COR-L47 (cell line): ENCODE measurements at regions not wholly inside any gene's neighbourhood (a gene's known extent, or its start where the extent isn't known, plus 50 kb on each side); places are given as distances from the start of the nearest gene placed in this dataset.
A peak's percentile ranks its signal among the peaks of the same experiment; 100 is the strongest.
"Not testable (repeated sequence)": the region's sequence is repeated elsewhere in the genome, so short reads cannot be mapped to it uniquely, and the experiment has no call there.

Experiments
- DNase-seq: peaks from one replicate; lab custom pipeline; 2025; lab: John Stamatoyannopoulos, UW

DNA sequence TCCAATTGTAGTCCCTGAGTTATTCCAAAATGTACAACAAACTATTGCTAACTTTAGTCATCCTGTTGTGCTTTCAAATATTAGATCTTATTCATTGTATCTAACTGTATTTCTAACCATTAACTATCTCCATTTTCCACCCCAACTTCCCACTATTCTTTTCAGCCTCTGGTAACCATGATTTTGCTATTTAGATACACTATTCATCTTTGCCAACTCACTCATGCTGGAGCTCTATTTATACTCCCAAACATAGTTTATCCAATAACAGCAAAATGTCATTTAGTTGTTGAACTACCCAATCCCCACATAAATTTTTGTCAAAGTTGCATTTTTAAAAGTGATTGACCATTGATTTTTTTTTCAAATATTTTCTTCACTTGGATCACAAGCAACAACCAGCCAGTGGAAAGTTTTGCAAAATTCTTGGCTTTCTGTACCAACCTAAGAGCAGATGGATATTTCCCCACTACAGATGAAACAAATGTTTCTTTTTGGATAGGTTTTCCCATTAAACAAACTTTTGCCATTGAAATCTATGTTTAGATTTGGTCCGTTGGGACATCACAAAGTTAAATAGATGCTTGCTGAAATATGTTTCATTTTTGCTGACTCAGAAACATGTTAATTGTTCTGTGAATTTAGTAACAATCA is 866.0 kb downstream of the LTN1 start:
- DNase-seq = no peak

DNA sequence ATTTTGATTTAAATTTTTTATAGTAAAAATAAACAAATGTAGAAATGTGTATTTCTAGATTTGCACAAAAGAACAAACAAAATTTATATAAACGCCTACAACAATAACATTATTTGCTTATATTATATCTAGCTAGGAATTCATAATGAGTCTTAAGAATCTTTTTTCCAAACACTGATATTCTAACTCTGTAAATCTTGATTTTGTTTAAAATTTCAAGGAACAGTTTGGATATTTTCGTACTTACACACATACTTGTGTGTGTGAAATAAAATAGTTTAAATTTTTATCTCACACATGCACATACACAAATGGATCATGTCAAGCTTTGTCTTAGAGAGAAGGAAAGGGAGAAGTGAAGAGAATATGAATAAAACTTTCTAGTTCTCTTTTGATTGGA is 868.1 kb downstream of the LTN1 start:
- DNase-seq = no peak

- no peak for DNase-seq
These were observed 874.1 kb downstream of the LTN1 start for GRCh38 chr21:28118570-28118969.

- DNase-seq = not testable (repeated sequence)
These were observed 877.7 kb downstream of the LTN1 start for GRCh38 chr21:28114986-28115385.

- DNase-seq = no peak
These were observed 879.0 kb downstream of the LTN1 start for GRCh38 chr21:28113718-28114117.

DNA sequence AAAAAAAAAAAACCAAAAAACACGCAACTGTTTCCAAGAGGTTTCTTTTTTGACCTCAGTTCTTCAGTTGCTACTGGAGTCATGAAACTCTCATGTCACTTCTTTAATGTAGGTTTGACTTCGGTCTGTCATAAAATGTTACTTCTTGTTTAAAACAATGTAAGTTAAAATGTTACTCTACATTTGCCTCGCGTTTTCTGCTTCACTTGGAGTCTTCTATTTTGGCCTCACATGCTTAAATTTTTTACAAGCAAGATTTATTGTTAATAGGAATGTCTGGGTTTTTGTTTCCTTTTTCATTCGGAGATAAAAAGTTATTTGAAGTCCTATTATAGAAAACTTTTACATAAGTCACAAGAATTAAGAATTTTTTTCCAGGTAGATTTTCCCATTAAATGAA is 880.2 kb downstream of the LTN1 start:
- DNase-seq = no peak

DNA sequence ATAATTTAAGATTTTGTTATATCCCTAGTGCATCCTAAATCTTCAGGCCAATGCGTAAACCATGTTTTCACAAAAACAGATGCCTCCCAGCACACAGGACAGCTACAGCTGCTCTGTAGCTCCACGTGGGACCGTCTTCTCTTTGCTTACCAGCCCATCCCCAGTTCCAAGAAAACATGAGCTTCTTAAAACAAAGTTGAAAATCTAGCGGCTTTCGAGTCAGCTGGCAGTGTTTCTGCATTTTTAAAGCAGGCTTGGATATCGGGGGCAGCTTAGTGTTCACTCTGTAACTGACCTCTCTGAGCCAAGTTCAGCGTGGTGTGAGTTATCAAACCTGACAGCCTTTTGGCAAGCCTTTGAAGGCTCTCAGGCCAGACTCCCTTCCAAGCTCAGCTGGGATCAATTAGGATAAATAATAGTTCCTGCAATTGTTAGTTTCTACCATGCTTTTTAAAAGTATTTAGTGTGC is 881.5 kb downstream of the LTN1 start:
- DNase-seq = no peak

- no peak for DNase-seq
These were observed 882.0 kb downstream of the LTN1 start for GRCh38 chr21:28110716-28111115.

- DNase-seq = no peak
These were observed 882.6 kb downstream of the LTN1 start for GRCh38 chr21:28110074-28110473.

DNA sequence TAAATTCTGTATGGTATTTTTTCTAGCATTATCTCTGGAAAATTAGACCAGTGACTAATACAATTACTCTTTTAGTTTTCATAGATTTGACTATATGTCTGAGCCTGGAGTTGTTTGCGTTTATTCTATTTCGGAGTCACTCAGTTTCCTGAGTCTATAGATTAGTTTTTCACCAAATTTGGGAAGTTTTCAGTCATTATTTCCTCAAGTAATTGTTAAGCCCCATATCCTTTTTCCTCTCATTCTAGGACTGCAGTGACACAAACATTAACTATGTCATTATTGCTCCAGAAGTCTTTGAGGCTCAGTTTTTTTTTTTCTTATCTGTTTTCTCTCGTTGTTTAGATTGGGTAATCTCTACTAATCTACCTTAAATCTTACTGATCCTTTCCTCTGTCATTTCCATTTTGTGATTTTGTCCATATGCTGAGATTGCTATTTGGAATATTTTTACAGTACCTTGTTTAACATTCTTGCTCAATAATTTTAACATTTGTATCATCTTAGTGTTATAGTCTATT is 886.2 kb downstream of the LTN1 start:
- DNase-seq = no peak

GRCh38 chr21:28104346-28104745 is 888.3 kb downstream of the LTN1 start:
- peak; percentile 21 for DNase-seq

DNA sequence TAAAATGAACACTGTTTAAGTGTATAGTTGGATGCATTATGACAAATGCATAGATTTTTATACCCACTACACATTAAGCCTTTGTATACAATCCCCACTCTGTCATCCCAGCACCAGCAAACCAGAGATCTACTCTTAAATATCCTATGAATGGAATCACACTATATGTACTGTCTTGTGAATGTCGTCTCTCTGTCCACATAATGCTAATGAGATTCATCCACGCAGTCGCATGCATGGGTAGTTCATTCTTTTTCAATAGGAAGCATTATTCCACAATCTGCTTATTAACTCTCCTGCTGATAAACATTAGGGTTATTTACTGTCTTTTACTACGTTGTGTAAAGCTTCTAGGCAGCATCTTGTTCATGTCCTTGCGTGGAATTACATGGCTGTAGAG is 892.3 kb downstream of the LTN1 start:
- DNase-seq = no peak

DNA sequence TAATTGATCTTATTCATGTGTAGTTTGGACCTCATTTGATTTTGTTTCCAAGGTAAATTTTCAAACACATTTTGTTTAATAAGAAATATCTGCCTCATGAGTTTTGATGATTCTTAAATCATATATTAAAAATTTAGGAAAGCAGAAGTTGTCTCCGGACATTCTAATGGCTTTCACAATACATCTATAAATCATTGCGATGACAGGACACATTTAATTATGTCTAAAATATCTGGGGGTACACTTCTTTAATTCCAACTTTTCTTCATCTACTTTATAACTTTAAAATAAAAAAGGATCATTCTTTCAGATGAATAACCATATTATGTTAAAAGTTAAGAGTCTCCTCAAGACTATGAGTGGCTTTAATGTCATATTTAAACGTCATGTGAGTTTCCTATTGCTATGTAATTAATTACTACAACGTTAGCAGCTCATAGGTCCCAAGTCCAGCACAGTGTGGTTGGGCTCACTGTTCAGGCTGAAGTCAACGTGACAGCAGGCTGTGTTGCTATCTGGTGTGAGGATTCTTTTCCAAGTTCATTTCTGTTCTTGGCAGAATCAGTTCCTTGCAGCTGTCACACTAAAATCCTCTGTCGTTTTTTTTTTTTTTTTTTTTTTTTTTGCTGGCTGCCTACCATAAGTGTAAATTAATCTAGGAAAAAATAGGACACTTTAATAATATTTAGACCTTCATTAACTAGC is 893.5 kb downstream of the LTN1 start:
- no peak for DNase-seq

GRCh38 chr21:28091466-28091865 is 901.2 kb downstream of the LTN1 start:
- DNase-seq = no peak

- no peak for DNase-seq
These were observed 902.1 kb downstream of the LTN1 start for GRCh38 chr21:28090546-28090945.

DNA sequence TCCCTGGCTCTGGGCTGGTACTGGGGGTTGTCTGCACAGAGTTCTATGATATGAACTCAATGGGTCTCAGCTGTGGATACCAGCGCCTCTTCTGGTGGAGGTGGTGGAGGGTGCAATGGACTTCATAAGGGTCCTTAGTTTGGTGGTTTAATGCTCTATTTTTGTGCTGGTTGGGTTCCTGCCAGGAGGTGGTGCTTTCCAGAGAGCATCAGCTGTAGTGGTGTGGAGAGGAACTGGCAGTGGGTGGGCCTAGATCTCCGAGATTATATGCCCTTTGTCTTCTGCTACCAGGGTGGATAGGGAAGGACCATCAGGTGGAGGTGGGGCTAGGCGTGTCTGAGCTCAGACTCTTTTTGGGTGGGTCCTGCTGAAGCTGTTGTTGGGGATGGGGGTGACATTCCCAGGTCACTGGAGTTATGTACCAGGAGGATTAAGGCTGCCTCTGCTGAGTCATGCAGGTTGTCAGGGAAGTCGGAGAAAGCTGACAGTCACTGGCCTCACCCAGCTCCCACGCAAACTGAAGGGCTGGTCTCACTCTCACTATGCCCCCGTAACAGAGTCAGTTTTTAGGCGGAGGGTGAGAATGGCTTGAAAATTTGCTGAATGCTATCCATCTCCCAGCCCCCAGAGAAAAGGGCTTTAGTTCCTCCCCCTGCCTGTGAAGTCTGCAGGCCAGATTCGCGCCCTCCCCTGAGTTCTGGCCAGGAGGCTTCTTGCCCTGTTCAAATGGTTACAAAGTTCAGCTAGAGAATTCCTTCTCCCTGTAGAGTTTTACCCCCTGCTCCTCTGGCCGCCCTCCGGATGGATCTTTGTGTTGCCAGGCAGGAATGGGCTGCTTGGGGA is 902.9 kb downstream of the LTN1 start:
- no peak for DNase-seq

DNA sequence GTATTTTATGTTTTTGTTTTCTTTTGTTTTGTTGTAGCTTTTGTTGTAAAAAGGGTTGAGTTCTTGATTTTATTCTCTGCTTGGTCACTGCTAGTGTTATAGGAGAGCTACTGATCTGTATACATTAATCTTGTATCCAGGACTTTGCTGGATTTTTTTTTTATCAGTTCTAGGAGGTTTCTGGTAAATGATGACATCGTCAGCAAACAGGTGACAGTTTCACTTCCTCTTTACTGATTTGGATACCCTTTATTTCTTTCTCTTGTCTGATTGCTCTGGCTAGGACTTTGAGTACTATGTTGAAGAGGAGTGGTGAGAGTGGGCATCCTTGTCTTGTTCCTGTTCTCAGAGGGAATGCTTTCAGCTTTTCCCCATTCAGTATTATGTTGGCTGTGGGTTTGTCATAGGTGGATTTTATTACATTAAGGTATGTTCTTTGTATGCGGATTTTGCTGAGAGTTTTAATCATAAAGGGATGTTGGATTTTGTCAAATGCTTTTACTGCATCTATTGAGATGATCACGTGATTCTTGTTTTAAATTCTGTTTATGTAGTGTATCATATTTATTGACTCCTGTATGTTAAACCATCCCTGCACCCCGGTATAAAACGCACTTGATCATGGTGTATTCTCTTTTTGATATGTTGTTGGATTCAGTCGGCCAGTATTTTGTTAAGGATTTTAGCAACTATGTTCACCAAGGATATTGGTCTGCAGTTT is 905.7 kb downstream of the LTN1 start:
- DNase-seq = no peak

GRCh38 chr21:28084951-28085350 is 907.7 kb downstream of the LTN1 start:
- no peak for DNase-seq

DNA sequence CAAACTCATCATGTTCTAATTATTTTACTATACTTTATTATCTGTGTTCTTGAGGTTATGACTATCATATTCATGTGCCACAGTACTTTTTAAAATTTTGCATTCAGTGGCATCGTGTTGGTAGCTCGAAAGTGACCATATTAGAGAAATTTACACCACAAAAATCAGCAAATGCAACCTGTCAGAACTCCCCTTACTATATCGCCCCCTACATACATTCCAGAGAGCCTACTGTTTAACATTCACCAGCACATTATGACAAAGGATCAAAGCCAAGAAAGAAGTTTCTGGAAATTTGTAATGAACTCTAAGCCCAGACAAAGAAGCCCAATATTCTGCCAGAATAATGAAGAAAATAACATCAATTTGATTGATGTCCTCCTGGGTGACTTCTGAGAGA is 909.3 kb downstream of the LTN1 start:
- DNase-seq = no peak

DNA sequence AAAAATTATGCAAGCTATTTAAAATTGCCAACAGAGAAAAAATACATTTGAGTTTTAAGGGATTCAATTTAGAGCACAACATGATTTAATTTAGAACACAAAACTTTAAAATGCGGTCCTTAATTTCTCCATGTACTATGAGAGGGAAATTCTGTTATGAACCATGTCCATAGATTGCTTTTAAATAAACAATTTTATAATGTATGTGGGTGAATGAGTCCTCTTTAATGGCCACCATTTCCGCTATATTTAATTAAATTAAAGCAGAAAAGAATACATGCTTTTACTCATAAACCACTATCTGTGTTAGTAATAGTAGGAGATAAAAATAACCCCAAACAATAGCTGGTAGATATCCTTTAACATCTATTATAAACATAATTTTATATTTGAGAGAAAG is 914.6 kb downstream of the LTN1 start:
- no peak for DNase-seq

GRCh38 chr21:28074676-28075075 is 918.0 kb downstream of the LTN1 start:
- no peak for DNase-seq

DNA sequence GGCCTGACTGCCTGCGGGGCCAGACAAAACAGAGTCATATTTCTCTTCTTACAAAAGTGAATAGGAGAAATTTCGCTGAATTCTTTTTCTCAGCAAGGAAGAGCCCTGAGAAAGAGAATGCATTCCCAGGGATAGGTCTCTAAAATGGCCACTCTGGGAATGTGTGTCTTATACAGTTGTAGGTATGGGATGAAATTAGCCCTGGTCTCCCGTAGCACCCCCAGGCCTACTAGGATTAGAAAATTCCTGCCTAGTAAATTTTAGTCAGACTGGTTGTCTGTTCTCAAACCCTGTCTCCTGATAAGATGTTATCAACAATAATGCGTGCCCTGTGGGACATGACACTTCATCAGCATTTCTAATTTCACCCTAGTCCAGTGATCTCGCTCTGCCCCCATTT is 920.1 kb downstream of the LTN1 start:
- DNase-seq = no peak
